WTC11 (cell line): ENCODE measurements at regions not wholly inside any gene's neighbourhood (a gene's known extent, or its start where the extent isn't known, plus 50 kb on each side); places are given as distances from the start of the nearest gene placed in this dataset.

Experiments used
- CTCF ChIP-seq: fragments of 200-600 bp; IDR thresholded peaks from 2 replicates; pipeline ENCODE4 v1.8.0; 2022; ENCODE audit warnings: antibody characterized with exemption
- ELF4 ChIP-seq: sonication (generic); formaldehyde crosslinking; IDR thresholded peaks from 2 replicates; pipeline ENCODE4 v1.8.1; 2022; ENCODE audit warnings: low read depth, mild to moderate bottlenecking, moderate library complexity, missing genetic modification reagents
- JUN ChIP-seq: sonication (generic); formaldehyde crosslinking; IDR thresholded peaks from 2 replicates; pipeline ENCODE4 v1.8.0; 2023; ENCODE audit warnings: mild to moderate bottlenecking, missing genetic modification reagents
- NFE2L1 ChIP-seq: sonication (generic); formaldehyde crosslinking; IDR thresholded peaks from 2 replicates; pipeline ENCODE4 v1.8.1; 2023; ENCODE audit warnings: missing genetic modification reagents
- NR1H2 ChIP-seq: sonication (generic); formaldehyde crosslinking; IDR thresholded peaks from 2 replicates; pipeline ENCODE4 v1.9.0; 2021; ENCODE audit warnings: mild to moderate bottlenecking, moderate library complexity, missing genetic modification reagents
- SMAD4 ChIP-seq: sonication (generic); formaldehyde crosslinking; IDR thresholded peaks from 2 replicates; pipeline ENCODE4 v1.8.0; 2022; ENCODE audit warnings: mild to moderate bottlenecking, missing genetic modification reagents
- TEAD4 ChIP-seq: sonication (generic); formaldehyde crosslinking; IDR thresholded peaks from 2 replicates; pipeline ENCODE4 v1.8.0; 2022; ENCODE audit warnings: mild to moderate bottlenecking, missing genetic modification reagents
- TF ChIP-seq, protein P1 (sequence below): sonication (generic); formaldehyde crosslinking; IDR thresholded peaks from 2 replicates; pipeline ENCODE4 v1.8.0; 2022; ENCODE audit warnings: mild to moderate bottlenecking, missing genetic modification reagents
- TF ChIP-seq, protein P2 (sequence below): sonication (generic); formaldehyde crosslinking; conservative IDR thresholded peaks from 2 replicates; pipeline ENCODE4 v1.8.1; 2022; ENCODE audit warnings: mild to moderate bottlenecking, missing genetic modification reagents

GRCh38 chrX:43423876-43424275 lies 232.2 kb upstream of the MAOA start:
- no peak for TF ChIP-seq CTCF
- TF ChIP-seq JUN (CRISPR knock-in tag): no peak
- TF ChIP-seq, protein P1, sequence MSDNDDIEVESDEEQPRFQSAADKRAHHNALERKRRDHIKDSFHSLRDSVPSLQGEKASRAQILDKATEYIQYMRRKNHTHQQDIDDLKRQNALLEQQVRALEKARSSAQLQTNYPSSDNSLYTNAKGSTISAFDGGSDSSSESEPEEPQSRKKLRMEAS (CRISPR knock-in tag): no peak
- no peak for TF ChIP-seq NFE2L1 (CRISPR knock-in tag)
- no peak for TF ChIP-seq SMAD4
- no peak for TF ChIP-seq ELF4 (CRISPR knock-in tag)
- TF ChIP-seq, protein P2, sequence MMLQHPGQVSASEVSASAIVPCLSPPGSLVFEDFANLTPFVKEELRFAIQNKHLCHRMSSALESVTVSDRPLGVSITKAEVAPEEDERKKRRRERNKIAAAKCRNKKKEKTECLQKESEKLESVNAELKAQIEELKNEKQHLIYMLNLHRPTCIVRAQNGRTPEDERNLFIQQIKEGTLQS (CRISPR knock-in tag): no peak
- TF ChIP-seq NR1H2 (CRISPR knock-in tag): no peak
- no peak for TF ChIP-seq TEAD4 (CRISPR knock-in tag)
